Neuronal stem cell (in vitro differentiated cells): ENCODE measurements at regions not wholly inside any gene's neighbourhood (a gene's known extent, or its start where the extent isn't known, plus 50 kb on each side); places are given as distances from the start of the nearest gene placed in this dataset.
A peak's percentile ranks its signal among the peaks of the same experiment; 100 is the strongest.

ENCODE experiments used
- DNase-seq: peaks from one replicate; pipeline ENCODE4 v3.0.0-alpha.2; 2013; ENCODE audit warnings: low spot score
- H2AFZ ChIP-seq: one replicate; pipeline ENCODE4 v1.6.1; 2013; ENCODE audit warnings: mild to moderate bottlenecking, low read length, inconsistent platforms
- H2AK5ac ChIP-seq: 2 replicates; pipeline ENCODE4 v1.6.1; 2013; ENCODE audit warnings: low read depth, mild to moderate bottlenecking, inconsistent platforms, low read length, moderate library complexity, mixed read lengths
- H2BK120ac ChIP-seq: 2 replicates; pipeline ENCODE4 v1.6.1; 2013; ENCODE audit warnings: low read depth, mild to moderate bottlenecking, inconsistent platforms, low read length, moderate library complexity, mixed read lengths
- H2BK12ac ChIP-seq: one replicate; pipeline ENCODE4 v1.6.1; 2013; ENCODE audit warnings: low read length, inconsistent platforms
- H2BK15ac ChIP-seq: 2 replicates; pipeline ENCODE4 v1.6.1; 2013; ENCODE audit warnings: mild to moderate bottlenecking, low read length, inconsistent platforms, mixed read lengths
- H2BK5ac ChIP-seq: one replicate; pipeline ENCODE4 v1.6.1; 2013; ENCODE audit warnings: inconsistent platforms, mild to moderate bottlenecking, low read length, moderate library complexity
- H3K14ac ChIP-seq: one replicate; pipeline ENCODE4 v1.6.1; 2013; ENCODE audit warnings: low read length, inconsistent platforms
- H3K18ac ChIP-seq: 2 replicates; pipeline ENCODE4 v1.6.1; 2013; ENCODE audit warnings: low read length, inconsistent platforms
- H3K23ac ChIP-seq: 2 replicates; pipeline ENCODE4 v1.6.1; 2013; ENCODE audit warnings: low read depth, mild to moderate bottlenecking, mixed read lengths, low read length, inconsistent platforms; ENCODE audit not compliant: poor library complexity
- H3K27ac ChIP-seq: replicated peaks from 3 replicates; pipeline ENCODE4 v1.5.1; 2013; ENCODE audit warnings: low read length, inconsistent platforms
- H3K27me3 ChIP-seq, 3 experiments: 2 replicates each; pipeline ENCODE4 v1.6.1; 2013; ENCODE audit warnings: low read length in 3 of 3, mild to moderate bottlenecking in 2 of 3, inconsistent platforms in 1 of 3, low read depth in 1 of 3, mixed read lengths in 1 of 3, moderate library complexity in 1 of 3; ENCODE audit not compliant: control insufficient read depth in 3 of 3, insufficient read depth in 3 of 3
- H3K36me3 ChIP-seq, 2 donors: replicated peaks in 1 of 2; 2 replicates each; pipeline ENCODE4 v1.6.1; 2013; ENCODE audit warnings: low read length in 2 of 2; ENCODE audit not compliant: control insufficient read depth in 2 of 2, insufficient read depth in 2 of 2
- H3K4ac ChIP-seq: 2 replicates; pipeline ENCODE4 v1.6.1; 2013; ENCODE audit warnings: inconsistent platforms, mild to moderate bottlenecking, low read length, moderate library complexity
- H3K4me1 ChIP-seq, 2 donors: 1 replicate in 1 of 2; 2 replicates in 1 of 2; pipeline ENCODE4 v1.6.1; 2013; ENCODE audit warnings: low read length in 2 of 2, low read depth in 1 of 2; ENCODE audit not compliant: control insufficient read depth in 2 of 2, insufficient read depth in 1 of 2
- H3K4me2 ChIP-seq: one replicate; pipeline ENCODE4 v1.6.1; 2013; ENCODE audit warnings: mild to moderate bottlenecking, low read length, inconsistent platforms; ENCODE audit not compliant: insufficient read depth, poor library complexity, severe bottlenecking
- H3K4me3 ChIP-seq, 2 donors: 2 replicates each; pipeline ENCODE4 v1.5.1; 2013; ENCODE audit warnings: low read length in 2 of 2, mild to moderate bottlenecking in 2 of 2, inconsistent platforms in 1 of 2, moderate library complexity in 1 of 2
- H3K79me1 ChIP-seq: one replicate; pipeline ENCODE4 v1.6.1; 2013; ENCODE audit warnings: low read depth, mild to moderate bottlenecking, inconsistent platforms, low read length, moderate library complexity
- H3K9ac ChIP-seq: one replicate; pipeline ENCODE4 v1.6.1; 2013; ENCODE audit warnings: mild to moderate bottlenecking, low read depth, low read length, inconsistent platforms; ENCODE audit not compliant: poor library complexity
- H3K9me3 ChIP-seq, 2 donors: replicated peaks in 1 of 2; 2 replicates each; pipeline versions ENCODE3 to v1.6.1; 2013; ENCODE audit warnings: low read length in 2 of 2, mild to moderate bottlenecking in 2 of 2, inconsistent platforms in 1 of 2, low read depth in 1 of 2, mixed read lengths in 1 of 2, moderate library complexity in 1 of 2; ENCODE audit not compliant: control insufficient read depth in 2 of 2, insufficient read depth in 1 of 2
- H4K8ac ChIP-seq: one replicate; pipeline ENCODE4 v1.6.1; 2013; ENCODE audit warnings: low read depth, mild to moderate bottlenecking, inconsistent platforms, low read length, moderate library complexity
- H4K91ac ChIP-seq: one replicate; pipeline ENCODE4 v1.6.1; 2013; ENCODE audit warnings: low read length, low read depth, mild to moderate bottlenecking, inconsistent platforms; ENCODE audit not compliant: poor library complexity
- WGBS, 2 donors: extraction: QIAGEN DNeasy Blood & Tissue Kit; methylation state at CpG; one replicate each; pipeline ENCODE4 v1.1.7; 2013; ENCODE audit warnings: missing lambda C conversion rate in 2 of 2, mixed read lengths in 1 of 2; ENCODE audit not compliant: insufficient read length in 2 of 2, insufficient replicate concordance in 1 of 2; ENCODE audit errors: extremely low coverage in 2 of 2; 5-methylcytosine and 5-hydroxymethylcytosine counted together

- H3K36me3 ChIP-seq = no peaks in the 10 kb centered on the region
- no CpG with 5 or more reads among the region's 4 CpGs for WGBS, 2 donors
- no peak overlapping the region for H4K91ac ChIP-seq
These were observed 189.5 kb downstream of the ABCC12 start for GRCh38 chr16:47966325-47966724.

DNA sequence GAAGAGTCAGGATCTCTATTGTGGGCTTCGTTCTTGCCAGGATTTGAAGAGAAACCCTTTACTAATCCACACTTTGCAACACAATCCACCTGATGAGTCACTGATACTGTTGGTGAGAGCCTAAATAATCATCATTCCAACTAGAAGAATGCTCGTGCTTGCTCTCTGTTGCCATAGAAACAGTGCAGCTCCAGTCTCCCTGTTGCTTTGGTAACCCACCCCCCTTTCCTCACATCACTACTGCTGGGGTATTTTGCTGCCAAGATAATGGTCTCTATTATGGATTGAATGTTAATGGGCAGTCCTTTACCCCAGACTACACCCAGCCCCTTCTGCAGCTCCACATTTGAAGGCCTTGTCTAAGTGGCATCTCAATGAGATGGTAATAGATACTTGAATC, 190.4 kb downstream of the ABCC12 start:
- no peak overlapping the region for H2BK15ac ChIP-seq
- no peaks in the 10 kb centered on the region for H3K27me3 ChIP-seq
- no peak overlapping the region for H3K27ac ChIP-seq
- no peak overlapping the region for H2AK5ac ChIP-seq
- H3K4me1 ChIP-seq = peaks cover 3 to 13% of the 10 kb centered on the region in 2 donors
- H3K4me2 ChIP-seq = no peak overlapping the region
- H2AFZ ChIP-seq = no peak overlapping the region
- H3K18ac ChIP-seq = no peak overlapping the region
- H4K91ac ChIP-seq = no peak overlapping the region
- no peak overlapping the region for H4K8ac ChIP-seq
- no peak overlapping the region for H3K23ac ChIP-seq
- H2BK12ac ChIP-seq = no peak overlapping the region
- no peak overlapping the region for H3K14ac ChIP-seq
- H3K4me3 ChIP-seq = no peak overlapping the region
- H3K9me3 ChIP-seq = no peaks in the 10 kb centered on the region
- no peaks in the 10 kb centered on the region for H3K36me3 ChIP-seq
- no peak overlapping the region for H3K9ac ChIP-seq
- no CpG with 5 or more reads among the region's 2 CpGs for WGBS, 2 donors
- no peak overlapping the region for H2BK5ac ChIP-seq
- no peaks in the 10 kb centered on the region for H3K79me1 ChIP-seq
- H2BK120ac ChIP-seq = no peak overlapping the region
- DNase-seq = peak; percentile 70
- no peak overlapping the region for H3K4ac ChIP-seq

More at GRCh38 chr16:47966325-47966724, 189.5 kb downstream of the ABCC12 start:
- no peak overlapping the region for H2BK12ac ChIP-seq
- no peak overlapping the region for H3K4me2 ChIP-seq
- H3K27ac ChIP-seq = no peak overlapping the region
- no peaks in the 10 kb centered on the region for H3K79me1 ChIP-seq
- no peak overlapping the region for H2BK5ac ChIP-seq
- H3K14ac ChIP-seq = no peak overlapping the region
- no peaks in the 10 kb centered on the region for H3K27me3 ChIP-seq
- no peak overlapping the region for H3K9ac ChIP-seq
- H2BK15ac ChIP-seq = no peak overlapping the region
- H3K9me3 ChIP-seq = no peaks in the 10 kb centered on the region
- no peak overlapping the region for H3K4me3 ChIP-seq
- peaks cover 3 to 13% of the 10 kb centered on the region in 2 donors for H3K4me1 ChIP-seq
- H2AK5ac ChIP-seq = no peak overlapping the region
- no peak for DNase-seq
- H2BK120ac ChIP-seq = no peak overlapping the region
- no peak overlapping the region for H3K18ac ChIP-seq
- H3K23ac ChIP-seq = no peak overlapping the region
- no peak overlapping the region for H3K4ac ChIP-seq
- H2AFZ ChIP-seq = no peak overlapping the region
- no peak overlapping the region for H4K8ac ChIP-seq

GRCh38 chr16:47958726-47959125, 197.1 kb downstream of the ABCC12 start:
- H3K27ac ChIP-seq = no peak overlapping the region
- H2AK5ac ChIP-seq = no peak overlapping the region
- H2BK120ac ChIP-seq = no peak overlapping the region
- no peak overlapping the region for H3K23ac ChIP-seq
- no peaks in the 10 kb centered on the region for H3K36me3 ChIP-seq
- H3K27me3 ChIP-seq = no peaks in the 10 kb centered on the region
- H2BK15ac ChIP-seq = no peak overlapping the region
- no peak overlapping the region for H2BK5ac ChIP-seq
- H4K91ac ChIP-seq = no peak overlapping the region
- H3K4me3 ChIP-seq = no peak overlapping the region
- no peak overlapping the region for H3K18ac ChIP-seq
- H3K4me2 ChIP-seq = no peak overlapping the region
- H2AFZ ChIP-seq = no peak overlapping the region
- no CpG with 5 or more reads among the region's 5 CpGs for WGBS, 2 donors
- H3K9ac ChIP-seq = no peak overlapping the region
- H3K14ac ChIP-seq = no peak overlapping the region
- no peak overlapping the region for H2BK12ac ChIP-seq
- H3K79me1 ChIP-seq = no peaks in the 10 kb centered on the region
- peaks cover 0 to 8% of the 10 kb centered on the region in 2 donors for H3K4me1 ChIP-seq
- H3K4ac ChIP-seq = no peak overlapping the region
- no peak for DNase-seq
- no peaks in the 10 kb centered on the region for H3K9me3 ChIP-seq
- H4K8ac ChIP-seq = no peak overlapping the region

DNA sequence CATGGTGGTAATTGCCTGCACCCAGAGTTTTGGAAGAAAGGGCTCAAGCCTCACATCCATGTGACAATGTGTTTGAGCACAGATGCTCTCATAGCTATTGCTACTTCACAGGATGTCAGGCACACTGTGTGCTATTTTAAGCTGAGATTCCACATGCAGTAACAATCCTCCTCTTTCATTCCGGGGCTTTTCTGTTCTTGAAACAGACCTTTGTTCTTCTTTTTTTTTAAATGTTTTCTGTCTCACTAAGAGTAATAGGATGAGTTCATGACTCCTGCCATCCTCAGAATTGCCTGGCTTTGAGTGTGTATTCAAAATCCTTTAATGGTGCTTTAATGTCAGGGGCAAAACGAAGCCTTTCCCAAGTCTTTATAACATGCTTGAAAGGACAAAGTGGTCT, 198.9 kb downstream of the ABCC12 start:
- no peaks in the 10 kb centered on the region for H3K79me1 ChIP-seq
- H3K9ac ChIP-seq = no peak overlapping the region
- H4K91ac ChIP-seq = no peak overlapping the region
- no peak overlapping the region for H3K4ac ChIP-seq
- no peaks in the 10 kb centered on the region for H3K9me3 ChIP-seq
- no CpG with 5 or more reads among the region's 2 CpGs for WGBS, 2 donors
- H3K4me1 ChIP-seq = peaks cover 0 to 8% of the 10 kb centered on the region in 2 donors
- H2BK12ac ChIP-seq = no peak overlapping the region
- H3K23ac ChIP-seq = no peak overlapping the region
- H2BK15ac ChIP-seq = no peak overlapping the region
- H2AFZ ChIP-seq = no peak overlapping the region
- H3K27ac ChIP-seq = no peak overlapping the region
- no peak overlapping the region for H3K18ac ChIP-seq
- no peak for DNase-seq
- no peak overlapping the region for H3K14ac ChIP-seq
- no peak overlapping the region for H4K8ac ChIP-seq
- no peak overlapping the region for H2AK5ac ChIP-seq
- no peak overlapping the region for H2BK120ac ChIP-seq
- no peaks in the 10 kb centered on the region for H3K27me3 ChIP-seq
- no peak overlapping the region for H2BK5ac ChIP-seq
- H3K4me2 ChIP-seq = no peak overlapping the region
- no peak overlapping the region for H3K4me3 ChIP-seq
- H3K36me3 ChIP-seq = no peaks in the 10 kb centered on the region
